8988T (cell line): ENCODE measurements at regions not wholly inside any gene's neighbourhood (a gene's known extent, or its start where the extent isn't known, plus 50 kb on each side); places are given as distances from the start of the nearest gene placed in this dataset.
"Not testable (repeated sequence)": the region's sequence is repeated elsewhere in the genome, so short reads cannot be mapped to it uniquely, and the experiment has no call there.

Experiments used
- DNase-seq: peaks from one replicate; pipeline ENCODE4 v3.0.0; 2011

GRCh38 chr6:112401083-112401482, 54.0 kb downstream of the RFPL4B start:
- DNase-seq: no peak

- DNase-seq: no peak
These were observed 60.0 kb downstream of the RFPL4B start for GRCh38 chr6:112407101-112407590.

GRCh38 chr6:112408522-112408921, 61.4 kb downstream of the RFPL4B start:
- DNase-seq: no peak

GRCh38 chr6:112409311-112409710, 62.2 kb downstream of the RFPL4B start:
- no peak for DNase-seq

GRCh38 chr6:112413780-112414179, 66.7 kb downstream of the RFPL4B start:
- DNase-seq: no peak

- DNase-seq: no peak
These were observed 68.2 kb downstream of the RFPL4B start for GRCh38 chr6:112415366-112415765.

- DNase-seq: no peak
These were observed 69.7 kb downstream of the RFPL4B start for GRCh38 chr6:112416866-112417265.

GRCh38 chr6:112427011-112427410, 79.9 kb downstream of the RFPL4B start:
- not testable (repeated sequence) for DNase-seq

- no peak for DNase-seq
These were observed 80.4 kb downstream of the RFPL4B start for GRCh38 chr6:112427499-112427898.

- DNase-seq: no peak
These were observed 81.3 kb downstream of the RFPL4B start for GRCh38 chr6:112428477-112428876.

- DNase-seq: no peak
These were observed 82.1 kb downstream of the RFPL4B start for GRCh38 chr6:112429226-112429625.

GRCh38 chr6:112431803-112432202, 84.7 kb downstream of the RFPL4B start:
- DNase-seq: no peak

GRCh38 chr6:112432853-112433252, 85.7 kb downstream of the RFPL4B start:
- no peak for DNase-seq

GRCh38 chr6:112433457-112433856, 86.3 kb downstream of the RFPL4B start:
- no peak for DNase-seq

GRCh38 chr6:112434896-112435435, 87.8 kb downstream of the RFPL4B start:
- no peak for DNase-seq

- no peak for DNase-seq
These were observed 89.9 kb downstream of the RFPL4B start for GRCh38 chr6:112437058-112437457.

GRCh38 chr6:112439010-112439409, 91.9 kb downstream of the RFPL4B start:
- no peak for DNase-seq

GRCh38 chr6:112439432-112439831, 92.3 kb downstream of the RFPL4B start:
- no peak for DNase-seq

- DNase-seq: no peak
These were observed 94.5 kb downstream of the RFPL4B start for GRCh38 chr6:112441607-112442006.

- DNase-seq: no peak
These were observed 96.3 kb downstream of the RFPL4B start for GRCh38 chr6:112443179-112444065.

GRCh38 chr6:112448786-112449185, 101.7 kb downstream of the RFPL4B start:
- DNase-seq: not testable (repeated sequence)

GRCh38 chr6:112450663-112451062, 103.5 kb downstream of the RFPL4B start:
- DNase-seq: no peak

- DNase-seq: no peak
These were observed 110.8 kb downstream of the RFPL4B start for GRCh38 chr6:112457886-112458285.

- no peak for DNase-seq
These were observed 112.7 kb downstream of the RFPL4B start for GRCh38 chr6:112459758-112460304.
